RWPE2 (cell line): ENCODE measurements at regions not wholly inside any gene's neighbourhood (a gene's known extent, or its start where the extent isn't known, plus 50 kb on each side); places are given as distances from the start of the nearest gene placed in this dataset.

Experiments used
- ATAC-seq: fragments of 200-7000 bp; cut with Tn5 transposase; 3 replicates; pipeline ENCODE4 v1.9.1; 2021; ENCODE audit warnings: low read depth
- DNase-seq: peaks from one replicate; pipeline ENCODE4 v3.0.0-alpha.2; 2020; ENCODE audit warnings: low spot score
- H3K27ac ChIP-seq: fragments of 450-650 bp; 2 replicates; pipeline ENCODE4 v1.5.1; 2017; ENCODE audit warnings: mild to moderate bottlenecking; ENCODE audit not compliant: poor library complexity, severe bottlenecking
- H3K27me3 ChIP-seq: fragments of 250-450 bp; sonication (Bioruptor Pico); 2 replicates; pipeline ENCODE4 v1.5.1; 2021; ENCODE audit warnings: mild to moderate bottlenecking, moderate library complexity; ENCODE audit not compliant: insufficient read depth, poor library complexity, severe bottlenecking
- H3K36me3 ChIP-seq: fragments of 250-450 bp; sonication (Bioruptor Pico); 2 replicates; pipeline ENCODE4 v1.5.1; 2020; ENCODE audit warnings: low read depth, mild to moderate bottlenecking, moderate library complexity
- H3K4me1 ChIP-seq: fragments of 250-450 bp; sonication (Bioruptor Pico); 2 replicates; pipeline ENCODE4 v1.5.1; 2021; ENCODE audit warnings: mild to moderate bottlenecking, moderate library complexity; ENCODE audit not compliant: insufficient read depth, poor library complexity, severe bottlenecking
- H3K4me3 ChIP-seq: fragments of 250-450 bp; sonication (Bioruptor Pico); 2 replicates; pipeline ENCODE4 v1.5.1; 2021; ENCODE audit warnings: mild to moderate bottlenecking, moderate library complexity; ENCODE audit not compliant: severe bottlenecking
- H3K9me3 ChIP-seq: fragments of 250-450 bp; sonication (Bioruptor Pico); 2 replicates; pipeline ENCODE4 v1.5.1; 2021; ENCODE audit warnings: mild to moderate bottlenecking, moderate library complexity; ENCODE audit not compliant: severe bottlenecking
- TF ChIP-seq, protein P1 (sequence below): fragments of 450-650 bp; IDR thresholded peaks from one replicate; pipeline ENCODE4 v1.5.1; 2017; ENCODE audit warnings: mild to moderate bottlenecking, moderate library complexity; ENCODE audit not compliant: poor library complexity, severe bottlenecking

DNA sequence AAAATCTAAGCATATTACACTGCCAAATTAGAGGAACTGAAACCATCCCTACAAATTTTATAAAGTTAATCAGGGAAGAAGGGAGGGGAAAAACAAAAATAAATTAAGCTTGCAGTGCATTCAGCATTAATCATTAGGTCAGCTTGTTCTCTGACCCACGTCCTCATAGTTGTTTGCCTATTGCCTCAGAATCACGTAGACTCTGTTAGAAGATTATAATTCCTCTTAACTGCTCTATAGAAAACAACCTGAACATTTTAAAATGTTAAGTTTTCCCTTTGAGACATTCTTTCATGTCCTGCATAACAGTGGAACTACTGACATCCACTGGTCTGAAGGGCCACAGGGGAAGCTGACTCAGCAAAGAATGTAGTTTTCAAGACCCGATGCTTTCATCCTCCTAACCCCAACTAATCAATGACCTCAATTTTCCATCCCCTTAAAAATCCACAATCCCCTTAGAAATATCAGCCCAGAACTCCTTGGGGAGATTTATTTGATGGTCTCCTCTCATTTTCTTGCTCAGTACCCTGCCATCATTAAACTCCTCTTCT is 112.4 kb downstream of the FBXO4 start:
- no peak for ATAC-seq
- H3K27me3 ChIP-seq = peaks cover 20% of the 10 kb centered on the region
- no peak overlapping the region for H3K27ac ChIP-seq
- no peak overlapping the region for H3K4me3 ChIP-seq
- no peak for DNase-seq
- TF ChIP-seq, protein P1, sequence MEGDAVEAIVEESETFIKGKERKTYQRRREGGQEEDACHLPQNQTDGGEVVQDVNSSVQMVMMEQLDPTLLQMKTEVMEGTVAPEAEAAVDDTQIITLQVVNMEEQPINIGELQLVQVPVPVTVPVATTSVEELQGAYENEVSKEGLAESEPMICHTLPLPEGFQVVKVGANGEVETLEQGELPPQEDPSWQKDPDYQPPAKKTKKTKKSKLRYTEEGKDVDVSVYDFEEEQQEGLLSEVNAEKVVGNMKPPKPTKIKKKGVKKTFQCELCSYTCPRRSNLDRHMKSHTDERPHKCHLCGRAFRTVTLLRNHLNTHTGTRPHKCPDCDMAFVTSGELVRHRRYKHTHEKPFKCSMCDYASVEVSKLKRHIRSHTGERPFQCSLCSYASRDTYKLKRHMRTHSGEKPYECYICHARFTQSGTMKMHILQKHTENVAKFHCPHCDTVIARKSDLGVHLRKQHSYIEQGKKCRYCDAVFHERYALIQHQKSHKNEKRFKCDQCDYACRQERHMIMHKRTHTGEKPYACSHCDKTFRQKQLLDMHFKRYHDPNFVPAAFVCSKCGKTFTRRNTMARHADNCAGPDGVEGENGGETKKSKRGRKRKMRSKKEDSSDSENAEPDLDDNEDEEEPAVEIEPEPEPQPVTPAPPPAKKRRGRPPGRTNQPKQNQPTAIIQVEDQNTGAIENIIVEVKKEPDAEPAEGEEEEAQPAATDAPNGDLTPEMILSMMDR = no peak
- H3K9me3 ChIP-seq = no peaks in the 10 kb centered on the region
- H3K36me3 ChIP-seq = no peaks in the 10 kb centered on the region
- H3K4me1 ChIP-seq = no peaks in the 10 kb centered on the region

DNA sequence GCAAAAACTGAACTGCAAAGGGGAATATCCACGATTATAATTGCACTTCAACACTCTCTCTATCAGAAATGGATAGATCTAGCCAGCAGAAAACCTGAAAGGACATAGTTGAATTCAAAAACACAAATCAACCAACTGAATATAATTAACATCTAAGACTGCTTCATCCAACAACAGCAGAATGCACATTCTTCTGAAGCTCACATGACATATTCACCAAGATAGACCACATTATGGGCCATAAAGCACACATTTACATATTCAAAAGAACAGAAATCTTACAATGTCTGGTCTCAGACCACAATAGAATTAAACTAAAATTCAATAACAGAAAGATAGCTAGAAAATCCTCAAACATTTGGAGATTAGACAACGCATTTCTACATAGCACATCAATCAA is 118.3 kb downstream of the FBXO4 start:
- no peaks in the 10 kb centered on the region for H3K4me1 ChIP-seq
- ATAC-seq = no peak
- peaks cover 24% of the 10 kb centered on the region for H3K27me3 ChIP-seq
- H3K36me3 ChIP-seq = no peaks in the 10 kb centered on the region
- no peak for DNase-seq
- H3K4me3 ChIP-seq = no peak overlapping the region
- TF ChIP-seq, protein P1 = no peak
- no peak overlapping the region for H3K27ac ChIP-seq
- no peaks in the 10 kb centered on the region for H3K9me3 ChIP-seq

DNA sequence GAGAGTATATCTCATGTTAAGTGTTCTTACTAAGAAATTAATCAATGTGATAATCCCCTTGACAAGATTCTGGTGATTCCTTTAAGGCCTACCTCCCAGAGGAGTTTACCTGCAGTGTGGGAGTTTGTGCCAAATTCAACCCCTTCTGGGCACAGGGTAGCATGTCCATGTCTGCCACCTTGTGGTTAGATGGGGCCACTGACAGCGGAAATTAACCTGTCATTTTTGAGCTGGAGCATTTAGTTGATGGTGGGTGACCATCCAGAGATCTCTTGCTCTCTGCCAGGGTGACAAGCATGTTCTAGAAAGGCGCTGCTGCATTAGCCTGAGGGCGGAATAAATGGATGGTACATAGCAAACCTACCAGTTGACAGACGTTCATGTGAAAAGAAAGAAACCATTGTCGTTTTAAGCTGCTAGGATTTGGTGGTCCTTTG is 132.2 kb downstream of the FBXO4 start:
- ATAC-seq (peak; percentile 76), DNase-seq (no peak)
- H3K9me3 ChIP-seq = no peaks in the 10 kb centered on the region
- no peak overlapping the region for H3K4me3 ChIP-seq
- H3K36me3 ChIP-seq = no peaks in the 10 kb centered on the region
- TF ChIP-seq, protein P1 = peak; percentile 93
- H3K27me3 ChIP-seq = peaks cover 14% of the 10 kb centered on the region
- no peak overlapping the region for H3K27ac ChIP-seq
- H3K4me1 ChIP-seq = peaks cover 4% of the 10 kb centered on the region

DNA sequence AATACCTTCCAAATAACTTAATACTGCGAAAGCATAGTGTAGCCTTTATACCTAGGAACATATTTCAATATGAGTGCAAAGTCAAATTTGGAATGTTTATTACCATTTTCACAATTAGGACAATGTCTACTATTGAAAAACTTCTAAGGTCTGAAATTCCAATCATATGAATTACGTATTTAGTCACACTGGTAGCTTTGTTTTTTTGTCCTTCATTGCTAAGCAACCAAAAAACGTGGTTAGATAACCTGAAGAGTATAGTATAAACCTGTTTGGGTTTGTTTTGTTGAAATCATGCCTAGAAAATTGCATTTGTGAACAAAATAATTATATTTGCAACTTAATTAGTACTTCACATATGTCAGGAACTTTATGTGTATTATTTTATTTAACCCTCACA is 134.2 kb downstream of the FBXO4 start:
- H3K27ac ChIP-seq = no peak overlapping the region
- no peaks in the 10 kb centered on the region for H3K36me3 ChIP-seq
- peaks cover 4% of the 10 kb centered on the region for H3K4me1 ChIP-seq
- H3K4me3 ChIP-seq = no peak overlapping the region
- TF ChIP-seq, protein P1 = no peak
- peaks cover 9% of the 10 kb centered on the region for H3K27me3 ChIP-seq
- no peaks in the 10 kb centered on the region for H3K9me3 ChIP-seq
- ATAC-seq (peak; percentile 58), DNase-seq (no peak)

DNA sequence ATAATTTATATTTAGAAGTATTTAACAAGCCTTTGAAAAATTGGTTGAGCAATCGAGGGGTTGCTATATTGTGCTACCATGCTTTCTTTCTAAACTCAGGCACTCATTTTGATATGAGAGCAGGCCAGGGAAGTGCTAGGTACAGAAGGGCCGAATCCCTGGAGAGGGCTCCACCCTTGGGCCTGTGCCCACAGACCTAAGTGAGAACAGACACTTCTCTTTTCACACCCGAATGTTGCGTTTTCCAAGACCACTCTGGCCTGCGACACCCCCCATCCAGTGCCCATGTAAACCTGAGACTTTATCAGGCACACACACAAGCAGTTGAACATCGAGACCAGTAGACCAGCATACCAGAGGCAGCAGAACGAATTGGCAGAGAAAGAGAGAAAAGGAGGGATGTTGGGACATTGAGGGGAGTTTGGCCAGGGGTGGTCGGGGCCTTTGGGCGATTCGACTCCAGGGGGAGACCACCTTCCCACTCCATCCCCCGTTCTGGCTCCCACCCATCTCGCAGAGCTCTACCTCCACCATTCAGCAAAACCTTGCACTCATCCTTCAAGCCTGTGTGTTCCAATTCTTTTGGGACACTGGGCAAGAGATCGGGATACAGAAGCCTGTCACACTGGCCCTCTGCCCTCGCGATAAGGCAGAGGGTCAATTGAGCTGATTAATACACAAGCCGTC is 134.8 kb downstream of the FBXO4 start:
- DNase-seq (no peak), ATAC-seq (no peak)
- H3K27me3 ChIP-seq = peaks cover 4% of the 10 kb centered on the region
- TF ChIP-seq, protein P1 = no peak
- no peak overlapping the region for H3K4me3 ChIP-seq
- no peaks in the 10 kb centered on the region for H3K36me3 ChIP-seq
- H3K4me1 ChIP-seq = peaks cover 4% of the 10 kb centered on the region
- no peak overlapping the region for H3K27ac ChIP-seq
- no peaks in the 10 kb centered on the region for H3K9me3 ChIP-seq
